A673 (cell line): ENCODE measurements at regions not wholly inside any gene's neighbourhood (a gene's known extent, or its start where the extent isn't known, plus 50 kb on each side); places are given as distances from the start of the nearest gene placed in this dataset.

Experiments used
- BruUV-seq: library from RNA; stranded (reverse); fragments of 400-500 nt; replicated peaks from 2 replicates; lab custom pipeline; 2021; lab: Mats Ljungman, UMichigan
- CTCF ChIA-PET: fragments of 300-600 bp; sonication (Branson Sonifier 250); formaldehyde crosslinking; loops from one replicate; lab custom pipeline; 2022; ENCODE audit warnings: antibody characterized with exemption; lab: Charles Lee
- POLR2A ChIA-PET: fragments of 300-600 bp; sonication (Branson Sonifier 250); formaldehyde crosslinking; loops from one replicate; lab custom pipeline; 2022; ENCODE audit warnings: antibody characterized with exemption; ENCODE audit not compliant: low non-redundant PET; lab: Charles Lee
- DNase-seq: peaks from one replicate; pipeline ENCODE4 v3.0.0-alpha.2; 2015; ENCODE audit warnings: low spot score
- H3K27ac ChIP-seq: fragments of 200-600 bp; sonication (generic); 2 replicates; pipeline ENCODE4 v1.5.1; 2016; ENCODE audit warnings: mixed run types, low read depth, mild to moderate bottlenecking, mixed read lengths, antibody characterized with exemption, low read length; ENCODE audit not compliant: poor library complexity, severe bottlenecking
- H3K27me3 ChIP-seq: fragments of 200-600 bp; sonication (generic); replicated peaks from 2 replicates; pipeline ENCODE4 v1.6.1; 2017; ENCODE audit warnings: mixed run types, low read depth, mild to moderate bottlenecking, mixed read lengths, antibody characterized with exemption, low read length; ENCODE audit not compliant: insufficient read depth, poor library complexity
- H3K36me3 ChIP-seq: fragments of 200-600 bp; sonication (generic); 2 replicates; pipeline ENCODE4 v1.6.1; 2016; ENCODE audit warnings: mixed run types, mild to moderate bottlenecking, mixed read lengths, antibody characterized with exemption, low read length; ENCODE audit not compliant: insufficient read depth, poor library complexity, severe bottlenecking
- H3K4me1 ChIP-seq: fragments of 200-600 bp; sonication (generic); 2 replicates; pipeline ENCODE4 v1.6.1; 2017; ENCODE audit warnings: mixed run types, mild to moderate bottlenecking, mixed read lengths, antibody characterized with exemption, low read length; ENCODE audit not compliant: insufficient read depth, poor library complexity, severe bottlenecking
- H3K4me3 ChIP-seq: fragments of 200-600 bp; sonication (generic); 2 replicates; pipeline ENCODE4 v1.5.1; 2016; ENCODE audit warnings: low read depth, mixed run types, mild to moderate bottlenecking, mixed read lengths, low read length; ENCODE audit not compliant: poor library complexity, severe bottlenecking
- H3K9me3 ChIP-seq: fragments of 200-600 bp; sonication (generic); 2 replicates; pipeline ENCODE4 v1.6.1; 2016; ENCODE audit warnings: mixed run types, low read depth, mild to moderate bottlenecking, mixed read lengths, antibody characterized with exemption, low read length; ENCODE audit not compliant: poor library complexity, severe bottlenecking
- EZH2 ChIP-seq: fragments of 200-600 bp; sonication (generic); IDR thresholded peaks from 2 replicates; pipeline ENCODE4 v1.6.1; 2017; ENCODE audit warnings: borderline replicate concordance, low read depth, mild to moderate bottlenecking, mixed read lengths, antibody characterized with exemption, low read length; ENCODE audit not compliant: poor library complexity, severe bottlenecking
- intact Hi-C: fragments of 100-400 bp; cut with micrococcal nuclease; formaldehyde crosslinking; loops from one replicate; pipeline ENCODE4 v1.10.0; 2022; ENCODE audit not compliant: unreplicated experiment
- TF ChIP-seq, protein P1 (sequence below): fragments of 300-800, 200-600 bp; sonication (generic); conservative IDR thresholded peaks from 2 replicates; pipeline ENCODE4 v1.5.1; 2017; ENCODE audit warnings: low read depth, mild to moderate bottlenecking, antibody characterized with exemption, low read length, moderate library complexity, mixed read lengths

DNA sequence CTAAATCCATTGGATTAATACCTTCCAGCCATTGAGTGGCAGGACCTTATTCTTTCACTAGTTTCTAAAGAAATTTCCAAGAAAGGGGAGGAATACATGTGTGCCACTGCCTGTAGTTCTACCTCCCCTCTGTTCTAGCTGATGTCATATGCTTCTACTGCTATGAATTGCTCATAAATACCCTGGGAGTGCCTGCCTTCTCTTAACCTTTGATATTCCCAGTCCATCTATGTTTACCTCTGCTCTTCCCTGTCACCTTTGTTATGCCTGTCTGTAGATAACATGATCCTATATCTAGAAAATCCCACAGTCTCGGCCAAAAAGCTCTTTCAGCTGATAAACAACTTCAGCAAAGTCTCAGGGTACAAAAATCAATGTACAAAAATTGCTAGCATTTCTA is 486.9 kb upstream of the ARRDC4 start:
- Histone ChIP-seq H3K27me3 (no peaks in the 10 kb centered on the region), H3K4me1 (peaks cover 9% of the 10 kb centered on the region), H3K27ac (no peak overlapping the region), H3K9me3 (peaks cover 19% of the 10 kb centered on the region), H3K36me3 (no peaks in the 10 kb centered on the region), H3K4me3 (no peak overlapping the region)
- BruUV-seq, result no TSS peak
- DNase-seq, result no peak
- TF ChIP-seq EZH2, result no peak
- TF ChIP-seq, protein P1, sequence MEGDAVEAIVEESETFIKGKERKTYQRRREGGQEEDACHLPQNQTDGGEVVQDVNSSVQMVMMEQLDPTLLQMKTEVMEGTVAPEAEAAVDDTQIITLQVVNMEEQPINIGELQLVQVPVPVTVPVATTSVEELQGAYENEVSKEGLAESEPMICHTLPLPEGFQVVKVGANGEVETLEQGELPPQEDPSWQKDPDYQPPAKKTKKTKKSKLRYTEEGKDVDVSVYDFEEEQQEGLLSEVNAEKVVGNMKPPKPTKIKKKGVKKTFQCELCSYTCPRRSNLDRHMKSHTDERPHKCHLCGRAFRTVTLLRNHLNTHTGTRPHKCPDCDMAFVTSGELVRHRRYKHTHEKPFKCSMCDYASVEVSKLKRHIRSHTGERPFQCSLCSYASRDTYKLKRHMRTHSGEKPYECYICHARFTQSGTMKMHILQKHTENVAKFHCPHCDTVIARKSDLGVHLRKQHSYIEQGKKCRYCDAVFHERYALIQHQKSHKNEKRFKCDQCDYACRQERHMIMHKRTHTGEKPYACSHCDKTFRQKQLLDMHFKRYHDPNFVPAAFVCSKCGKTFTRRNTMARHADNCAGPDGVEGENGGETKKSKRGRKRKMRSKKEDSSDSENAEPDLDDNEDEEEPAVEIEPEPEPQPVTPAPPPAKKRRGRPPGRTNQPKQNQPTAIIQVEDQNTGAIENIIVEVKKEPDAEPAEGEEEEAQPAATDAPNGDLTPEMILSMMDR, result no peak
- intact Hi-C loops, result no loop called here
- ChIA-PET POLR2A (no interaction called here), CTCF (no interaction called here)

DNA sequence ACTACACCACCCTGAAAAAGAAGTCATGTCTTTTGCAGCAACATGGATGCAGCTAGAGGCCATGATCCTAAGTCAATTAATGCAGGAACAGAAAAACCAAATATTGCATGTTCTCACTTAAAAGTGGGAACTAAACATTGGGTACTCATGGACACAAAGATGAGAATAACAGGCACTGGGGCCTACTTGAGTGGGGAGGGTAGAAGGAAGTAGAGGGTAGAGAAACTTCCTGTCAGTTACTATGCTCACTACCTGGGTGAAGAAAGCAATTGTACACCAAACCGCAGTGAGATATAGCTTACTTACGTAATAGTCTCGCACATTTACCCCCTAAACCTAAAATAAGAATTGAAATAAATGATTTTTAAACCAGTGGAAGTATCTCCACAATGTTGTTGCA is 480.5 kb upstream of the ARRDC4 start:
- DNase-seq, result no peak
- Histone ChIP-seq H3K4me3 (no peak overlapping the region), H3K36me3 (no peaks in the 10 kb centered on the region), H3K27ac (no peak overlapping the region), H3K27me3 (no peaks in the 10 kb centered on the region), H3K9me3 (peaks cover 10% of the 10 kb centered on the region), H3K4me1 (peaks cover 13% of the 10 kb centered on the region)
- ChIA-PET CTCF (no interaction called here), POLR2A (no interaction called here)
- TF ChIP-seq EZH2, result no peak
- TF ChIP-seq, protein P1, result no peak
- no TSS peak for BruUV-seq
- intact Hi-C loops, result loop anchor here (5.0 kb wide), 1 partner anchor 243 kb away; no protein-coding TSS in a partner anchor

DNA sequence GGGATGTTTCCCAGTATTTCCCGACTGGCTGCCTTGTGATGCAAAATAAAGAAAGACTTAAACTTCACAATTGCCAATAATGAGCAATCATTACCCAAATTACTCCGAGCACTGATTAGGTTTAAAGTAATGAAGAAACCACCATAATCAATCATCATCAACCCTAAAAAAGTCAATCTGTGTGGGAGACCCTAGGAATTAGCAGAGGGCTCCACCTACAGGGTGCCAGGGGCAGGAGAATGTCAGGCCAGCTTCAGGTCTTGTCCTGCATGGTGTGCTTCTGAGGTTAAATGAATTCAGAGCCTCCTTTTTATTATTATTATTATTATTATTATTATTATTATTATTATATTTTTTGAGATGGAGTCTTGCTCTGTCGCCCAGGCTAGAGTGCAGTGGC is 478.0 kb upstream of the ARRDC4 start:
- POLR2A ChIA-PET, result no interaction called here
- H3K27me3 ChIP-seq, result no peaks in the 10 kb centered on the region
- H3K27ac ChIP-seq, result no peak overlapping the region
- DNase-seq, result peak; percentile 57
- no peaks in the 10 kb centered on the region for H3K36me3 ChIP-seq
- no peak overlapping the region for H3K4me3 ChIP-seq
- CTCF ChIA-PET, result interaction anchor here (1.3 kb wide), 1 partner anchor 237 kb away, joined by 6 read pairs; no protein-coding TSS in a partner anchor
- intact Hi-C loops, result loop anchor here (5.0 kb wide), 1 partner anchor 245 kb away; no protein-coding TSS in a partner anchor
- BruUV-seq, result no TSS peak
- H3K9me3 ChIP-seq, result peaks cover 10% of the 10 kb centered on the region
- H3K4me1 ChIP-seq, result peaks cover 13% of the 10 kb centered on the region
- TF ChIP-seq, protein P1, result peak; percentile 65
- no peak for TF ChIP-seq EZH2
